ENCODE measurements at regions not wholly inside any gene's neighbourhood (a gene's known extent, or its start where the extent isn't known, plus 50 kb on each side); places are given as distances from the start of the nearest gene placed in this dataset.
"Not testable (repeated sequence)": the region's sequence is repeated elsewhere in the genome, so short reads cannot be mapped to it uniquely, and the experiment has no call there.

- WGBS, result 36% methylated on average over 2 of the region's 2 CpGs
- TF ChIP-seq POLR2AphosphoS5 (IDR thresholded peaks at IDR 0.05), result no peak
- TF ChIP-seq POLR2A (IDR thresholded peaks at IDR 0.05), result no peak
- TF ChIP-seq, protein P1, sequence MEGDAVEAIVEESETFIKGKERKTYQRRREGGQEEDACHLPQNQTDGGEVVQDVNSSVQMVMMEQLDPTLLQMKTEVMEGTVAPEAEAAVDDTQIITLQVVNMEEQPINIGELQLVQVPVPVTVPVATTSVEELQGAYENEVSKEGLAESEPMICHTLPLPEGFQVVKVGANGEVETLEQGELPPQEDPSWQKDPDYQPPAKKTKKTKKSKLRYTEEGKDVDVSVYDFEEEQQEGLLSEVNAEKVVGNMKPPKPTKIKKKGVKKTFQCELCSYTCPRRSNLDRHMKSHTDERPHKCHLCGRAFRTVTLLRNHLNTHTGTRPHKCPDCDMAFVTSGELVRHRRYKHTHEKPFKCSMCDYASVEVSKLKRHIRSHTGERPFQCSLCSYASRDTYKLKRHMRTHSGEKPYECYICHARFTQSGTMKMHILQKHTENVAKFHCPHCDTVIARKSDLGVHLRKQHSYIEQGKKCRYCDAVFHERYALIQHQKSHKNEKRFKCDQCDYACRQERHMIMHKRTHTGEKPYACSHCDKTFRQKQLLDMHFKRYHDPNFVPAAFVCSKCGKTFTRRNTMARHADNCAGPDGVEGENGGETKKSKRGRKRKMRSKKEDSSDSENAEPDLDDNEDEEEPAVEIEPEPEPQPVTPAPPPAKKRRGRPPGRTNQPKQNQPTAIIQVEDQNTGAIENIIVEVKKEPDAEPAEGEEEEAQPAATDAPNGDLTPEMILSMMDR (IDR thresholded peaks at IDR 0.05), result no peak
- Histone ChIP-seq H3K36me3 (no peaks in the 10 kb centered on the region), H3K4me3 (no peak overlapping the region), H3K27ac (no peak overlapping the region), H3K27me3 (replicated peaks; ENCODE audit: insufficient read depth) (no peaks in the 10 kb centered on the region), H3K4me1 (replicated peaks) (no peaks in the 10 kb centered on the region), H3K9me3 (no peaks in the 10 kb centered on the region)
- intact Hi-C loops (cut with DNase I), result no loop called here
- DNase-seq (ENCODE audit: low spot score), result no peak
Observed at GRCh38 chr10:9449530-9449929, 1395.0 kb downstream of the GATA3 start.

DNA sequence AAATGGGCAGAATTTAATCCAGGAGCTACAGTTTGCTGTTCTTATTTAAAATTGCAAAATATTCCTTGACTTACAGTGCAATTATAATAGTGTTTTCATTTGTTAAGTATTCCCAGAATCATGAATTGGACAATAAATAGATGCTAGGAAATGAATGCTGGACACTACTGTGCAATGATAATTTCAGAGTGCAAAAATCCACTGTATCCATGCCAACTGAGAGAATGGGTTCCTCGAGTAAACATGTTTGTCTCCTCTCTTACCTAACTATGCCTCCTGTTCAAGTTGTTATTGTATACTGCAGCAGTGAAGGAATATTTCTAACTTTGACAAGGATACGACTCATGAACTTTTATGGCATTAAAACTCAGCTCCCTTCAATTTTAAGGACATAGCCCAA, 1396.3 kb downstream of the GATA3 start:
- no peaks in the 10 kb centered on the region for H3K9me3 ChIP-seq
- WGBS, result 44% methylated on average over 2 of the region's 2 CpGs
- H3K4me3 ChIP-seq, result no peak overlapping the region
- no peaks in the 10 kb centered on the region for H3K27me3 ChIP-seq (replicated peaks; ENCODE audit: insufficient read depth)
- H3K4me1 ChIP-seq (replicated peaks), result no peaks in the 10 kb centered on the region
- no peak for DNase-seq (ENCODE audit: low spot score)
- H3K27ac ChIP-seq, result no peak overlapping the region
- TF ChIP-seq, protein P1 (IDR thresholded peaks at IDR 0.05), result no peak
- TF ChIP-seq POLR2A (IDR thresholded peaks at IDR 0.05) (no peak), POLR2AphosphoS5 (IDR thresholded peaks at IDR 0.05) (no peak)
- H3K36me3 ChIP-seq, result no peaks in the 10 kb centered on the region
- intact Hi-C loops (cut with DNase I), result no loop called here

DNA sequence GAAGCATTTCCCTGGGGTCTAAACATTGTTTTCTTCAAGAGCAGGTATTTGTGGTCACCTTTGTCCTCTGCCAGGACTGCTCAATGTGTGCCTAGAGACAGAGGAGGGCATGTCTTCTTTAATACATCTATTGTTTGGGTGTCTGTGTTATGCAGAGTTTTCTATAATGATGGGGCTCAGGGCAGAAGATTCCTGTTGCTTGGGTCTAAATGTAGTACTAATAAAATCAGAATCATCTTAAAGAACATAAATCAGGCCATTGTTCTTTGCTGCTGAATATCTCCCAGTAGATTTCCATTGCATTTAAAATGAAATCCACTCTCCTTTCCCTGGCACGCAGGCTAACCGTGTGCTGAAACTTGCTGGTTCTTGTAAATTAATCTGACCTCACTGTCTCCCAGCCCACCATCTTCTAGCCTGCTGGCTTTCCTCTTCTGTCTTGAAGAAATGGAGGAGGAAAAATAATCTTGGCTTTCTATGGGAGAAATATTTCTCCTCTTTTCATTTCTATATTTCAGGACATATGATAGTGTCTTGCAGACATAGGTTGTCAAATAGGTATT, 1396.8 kb downstream of the GATA3 start:
- no peaks in the 10 kb centered on the region for H3K36me3 ChIP-seq
- H3K9me3 ChIP-seq, result no peaks in the 10 kb centered on the region
- no peaks in the 10 kb centered on the region for H3K4me1 ChIP-seq (replicated peaks)
- H3K27ac ChIP-seq, result no peak overlapping the region
- WGBS, result 45% methylated on average over 2 of the region's 2 CpGs
- TF ChIP-seq POLR2A (IDR thresholded peaks at IDR 0.05), result no peak
- no peak for TF ChIP-seq POLR2AphosphoS5 (IDR thresholded peaks at IDR 0.05)
- TF ChIP-seq, protein P1 (IDR thresholded peaks at IDR 0.05), result no peak
- H3K27me3 ChIP-seq (replicated peaks; ENCODE audit: insufficient read depth), result no peaks in the 10 kb centered on the region
- no peak for DNase-seq (ENCODE audit: low spot score)
- H3K4me3 ChIP-seq, result no peak overlapping the region
- intact Hi-C loops (cut with DNase I), result no loop called here

DNA sequence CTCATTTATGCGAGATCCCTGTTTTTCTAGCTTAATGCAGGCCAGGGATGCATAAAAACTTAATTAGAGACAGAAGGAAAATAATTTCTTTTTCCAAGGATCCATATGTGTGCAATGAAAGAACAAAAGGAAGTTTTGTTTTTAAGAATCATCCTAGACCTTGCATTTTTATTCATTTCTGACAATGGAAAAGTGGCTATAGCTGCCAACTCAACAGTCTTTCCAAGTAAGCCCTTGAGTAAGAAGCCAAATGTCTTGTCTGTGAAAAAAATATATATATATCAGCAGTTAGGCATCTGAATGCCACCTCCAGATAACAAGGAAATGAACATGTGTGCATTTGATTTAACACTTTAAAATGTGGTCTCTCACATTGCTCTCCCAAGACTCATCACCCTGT, 1397.6 kb downstream of the GATA3 start:
- TF ChIP-seq, protein P1 (IDR thresholded peaks at IDR 0.05), result no peak
- no peak for TF ChIP-seq POLR2A (IDR thresholded peaks at IDR 0.05)
- no peak for TF ChIP-seq POLR2AphosphoS5 (IDR thresholded peaks at IDR 0.05)
- H3K4me3 ChIP-seq, result no peak overlapping the region
- H3K27me3 ChIP-seq (replicated peaks; ENCODE audit: insufficient read depth), result no peaks in the 10 kb centered on the region
- no peaks in the 10 kb centered on the region for H3K36me3 ChIP-seq
- WGBS, result 86% methylated on average over 1 of the region's 1 CpG
- intact Hi-C loops (cut with DNase I), result no loop called here
- no peaks in the 10 kb centered on the region for H3K4me1 ChIP-seq (replicated peaks)
- DNase-seq (ENCODE audit: low spot score), result no peak
- no peak overlapping the region for H3K27ac ChIP-seq
- H3K9me3 ChIP-seq, result no peaks in the 10 kb centered on the region

- H3K4me1 ChIP-seq (replicated peaks); H3K27me3 ChIP-seq (replicated peaks; ENCODE audit: insufficient read depth); H3K36me3 ChIP-seq; H3K27ac ChIP-seq; H3K4me3 ChIP-seq; intact Hi-C loops (cut with DNase I); DNase-seq (ENCODE audit: low spot score); H3K9me3 ChIP-seq: not testable (repeated sequence)
- 73% methylated on average over 3 of the region's 3 CpGs for WGBS
Observed at GRCh38 chr10:9453871-9454270, 1399.4 kb downstream of the GATA3 start.
